GM12878 (cell line): ENCODE measurements at regions not wholly inside any gene's neighbourhood (a gene's known extent, or its start where the extent isn't known, plus 50 kb on each side); places are given as distances from the start of the nearest gene placed in this dataset.

Source experiments
- ATAC-seq: fragments of 200-7000 bp; cut with Tn5 transposase; 3 replicates; pipeline ENCODE4 v1.9.1; 2020; ENCODE audit warnings: mild to moderate bottlenecking, moderate library complexity
- BruUV-seq: library from RNA; stranded (reverse); fragments of 400-500 nt; replicated peaks from 2 replicates; lab custom pipeline; 2021; lab: Mats Ljungman, UMichigan
- CTCF ChIA-PET: fragments of 300-600 bp; sonication (Branson Sonifier 250); formaldehyde crosslinking; extraction: SDS; loops from one replicate; lab custom pipeline; 2021; ENCODE audit warnings: inconsistent platforms; lab: Yijun Ruan, JAX
- POLR2A ChIA-PET: fragments of 350-600 bp; formaldehyde crosslinking; extraction: SDS; loops from one replicate; lab custom pipeline; 2021; ENCODE audit warnings: inconsistent platforms; lab: Charles Lee
- RAD21 ChIA-PET: fragments of 300-600 bp; sonication (Branson Sonifier 250); formaldehyde crosslinking; loops from one replicate; lab custom pipeline; 2023; ENCODE audit warnings: antibody characterized with exemption; ENCODE audit not compliant: unreplicated experiment; lab: Charles Lee
- SMC1A ChIA-PET: fragments of 300-600 bp; sonication (Branson Sonifier 250); formaldehyde crosslinking; loops from one replicate; lab custom pipeline; 2023; ENCODE audit not compliant: unreplicated experiment, uncharacterized antibody; lab: Charles Lee
- DNase-seq: peaks from one replicate; pipeline ENCODE4 v3.0.0-alpha.2; 2011; ENCODE audit warnings: low read depth, low spot score
- FAIRE-seq: peaks from 3 replicates; lab custom pipeline; 2011; peaks lifted over from hg19 to GRCh38; lab: Jason Lieb, UNC
- H2AFZ ChIP-seq: 2 replicates; pipeline ENCODE4 v1.6.0; 2011; ENCODE audit warnings: low read depth, low read length, control low read depth; ENCODE audit not compliant: control insufficient read depth
- H3K27ac ChIP-seq: 2 replicates; pipeline ENCODE4 v1.5.1; 2011; ENCODE audit warnings: control low read depth; ENCODE audit not compliant: control insufficient read depth, insufficient read depth
- H3K27me3 ChIP-seq, 2 experiments: replicated peaks in 1 of 2; 2 replicates each; pipeline versions ENCODE4 v1.6.0 to v1.6.1; 2011; ENCODE audit warnings: low read length in 1 of 2; ENCODE audit not compliant: control insufficient read depth in 2 of 2, insufficient read depth in 2 of 2
- H3K36me3 ChIP-seq, 2 experiments: 2 replicates each; pipeline ENCODE4 v1.5.1; 2011; ENCODE audit warnings: low read length in 1 of 2; ENCODE audit not compliant: control insufficient read depth in 2 of 2, insufficient read depth in 2 of 2
- H3K4me1 ChIP-seq: 2 replicates; pipeline ENCODE4 v1.6.1; 2011; ENCODE audit warnings: mild to moderate bottlenecking, low read length, moderate library complexity, mixed read lengths; ENCODE audit not compliant: control insufficient read depth, insufficient read depth
- H3K4me2 ChIP-seq: 2 replicates; pipeline ENCODE4 v1.6.0; 2011; ENCODE audit warnings: control low read depth; ENCODE audit not compliant: control insufficient read depth, insufficient read depth
- H3K4me3 ChIP-seq: fragments of 200-600 bp; sonication (generic); 2 replicates; pipeline ENCODE4 v1.5.1; 2016
- H3K79me2 ChIP-seq: 2 replicates; pipeline ENCODE4 v1.6.0; 2011; ENCODE audit warnings: low read length; ENCODE audit not compliant: control insufficient read depth, insufficient read depth
- H3K9ac ChIP-seq: 2 replicates; pipeline ENCODE4 v1.8.0; 2011; ENCODE audit warnings: low read length, control low read depth, mixed read lengths; ENCODE audit not compliant: control insufficient read depth, insufficient read depth
- H3K9me3 ChIP-seq: replicated peaks from 3 replicates; pipeline ENCODE4 v1.5.1; 2011; ENCODE audit warnings: mild to moderate bottlenecking, low read length; ENCODE audit not compliant: control insufficient read depth, insufficient read depth
- H4K20me1 ChIP-seq: 2 replicates; pipeline ENCODE4 v1.6.0; 2011; ENCODE audit not compliant: control insufficient read depth, insufficient read depth
- CBX5 ChIP-seq: sonication (generic); IDR thresholded peaks from 2 replicates; pipeline ENCODE4 v1.6.1; 2016; ENCODE audit warnings: low read depth, moderate library complexity, mild to moderate bottlenecking, inconsistent platforms
- CHD1 ChIP-seq: IDR thresholded peaks from 2 replicates; pipeline ENCODE4 v1.6.1; 2012; ENCODE audit warnings: low read depth, low read length, improper control_type of control experiment
- CTCF ChIP-seq, 3 experiments: IDR thresholded peaks in 2 of 3; conservative IDR thresholded peaks in 1 of 3; 2 replicates each; pipeline ENCODE4 v1.5.1; 2011; ENCODE audit warnings: low read depth in 3 of 3, low read length in 3 of 3, mild to moderate bottlenecking in 3 of 3, control low read depth in 2 of 3, moderate library complexity in 2 of 3, inconsistent platforms in 1 of 3, mixed read lengths in 1 of 3; ENCODE audit not compliant: control insufficient read depth in 2 of 3, insufficient read depth in 1 of 3; ENCODE audit errors: extremely low read depth in 1 of 3
- FOS ChIP-seq: IDR thresholded peaks from 3 replicates; pipeline ENCODE4 v1.6.1; 2011; ENCODE audit warnings: borderline replicate concordance; ENCODE audit not compliant: insufficient read length; ENCODE audit errors: extremely low read depth
- PAX8 ChIP-seq: fragments of 450-650 bp; IDR thresholded peaks from 2 replicates; pipeline ENCODE4 v1.6.1; 2017; ENCODE audit warnings: mild to moderate bottlenecking, moderate library complexity
- TAF1 ChIP-seq: IDR thresholded peaks from 2 replicates; pipeline ENCODE4 v1.6.1; 2011; ENCODE audit warnings: mild to moderate bottlenecking, low read depth, low read length, borderline replicate concordance
- USF2 ChIP-seq: IDR thresholded peaks from 2 replicates; pipeline ENCODE4 v1.6.1; 2011; ENCODE audit warnings: low read depth, low read length, improper control_type of control experiment, borderline replicate concordance
- YBX1 ChIP-seq: fragments of 450-650 bp; IDR thresholded peaks from 2 replicates; pipeline ENCODE4 v1.6.1; 2016; ENCODE audit warnings: antibody characterized with exemption
- WGBS: methylation state at CpG from one replicate; pipeline ENCODE4 v1.1.6; 2016; ENCODE audit warnings: low lambda C conversion rate; ENCODE audit not compliant: insufficient replicate concordance, insufficient coverage; ENCODE audit errors: missing lambda C conversion rate; 5-methylcytosine and 5-hydroxymethylcytosine counted together
- in situ Hi-C: fragments of 300-500 bp; cut with MboI; formaldehyde crosslinking; loops from 9 replicates; pipeline ENCODE4 v1.14.3; 2018; ENCODE audit warnings: mixed read lengths
- intact Hi-C: fragments of 100-400 bp; cut with micrococcal nuclease; formaldehyde crosslinking; loops from one replicate; pipeline ENCODE4 v1.14.2; 2022; ENCODE audit not compliant: unreplicated experiment

- H3K4me2 ChIP-seq = no peak overlapping the region
- H2AFZ ChIP-seq = no peak overlapping the region
- H3K27me3 ChIP-seq = no peaks in the 10 kb centered on the region
- no TSS peak for BruUV-seq
- SMC1A ChIA-PET = interaction anchor here (0.8 to 12.2 kb wide), 20 partner anchors 8 to 938 kb away, joined by 3 to 127 read pairs (median 4); partner anchors contain the start of gene CNR1
- H3K4me1 ChIP-seq = peaks cover 9% of the 10 kb centered on the region
- POLR2A ChIA-PET = interaction anchor here (0.7 to 1.1 kb wide), 2 partner anchors 100 to 939 kb away, joined by 3 to 5 read pairs; no protein-coding TSS in a partner anchor
- no peak for FAIRE-seq
- no peak for TF ChIP-seq FOS
- no peak for TF ChIP-seq TAF1
- no peak for TF ChIP-seq CBX5
- no peak for TF ChIP-seq PAX8
- TF ChIP-seq CHD1 = no peak
- TF ChIP-seq CTCF (IDR thresholded peaks at IDR 0.05 in 2 of 3, conservative IDR thresholded peaks at IDR 0.05 in 1 of 3; ENCODE audit: control insufficient read depth in 2 of 3, extremely low read depth in 1 of 3, insufficient read depth in 1 of 3, low read depth in 3 of 3, low read length in 3 of 3) = no peak
- no peak for TF ChIP-seq YBX1
- TF ChIP-seq USF2 = no peak
- TF ChIP-seq, all 136 proteins: peak for 0
- WGBS = 84% methylated on average over 5 of the region's 5 CpGs
- no peaks in the 10 kb centered on the region for H3K36me3 ChIP-seq
- no peak overlapping the region for H3K27ac ChIP-seq
- H4K20me1 ChIP-seq = no peaks in the 10 kb centered on the region
- no peaks in the 10 kb centered on the region for H3K79me2 ChIP-seq
- in situ Hi-C loops = loop anchor here (5.0 kb wide), 3 partner anchors 235 to 850 kb away; partner anchors contain the start of gene CNR1
- H3K9me3 ChIP-seq = no peaks in the 10 kb centered on the region; the same call in 2 of the 3 replicates
- no peak overlapping the region for H3K4me3 ChIP-seq
- ChIA-PET CTCF (interaction anchor here (0.9 to 7.6 kb wide), 9 partner anchors 12 to 938 kb away, joined by 3 to 94 read pairs (median 4); no protein-coding TSS in a partner anchor), RAD21 (interaction anchor here (1.0 to 7.9 kb wide), 7 partner anchors 9 to 937 kb away, joined by 3 to 81 read pairs (median 4); partner anchors contain the start of gene CNR1)
- intact Hi-C loops = no loop called here
- DNase-seq = no peak
- no peak for ATAC-seq
- no peak overlapping the region for H3K9ac ChIP-seq
These were observed 115.3 kb upstream of the SPACA1 start for GRCh38 chr6:87932361-87932760.
